Left hindlimb (tissue), 1 donor: ENCODE measurements at regions not wholly inside any gene's neighbourhood (a gene's known extent, or its start where the extent isn't known, plus 50 kb on each side); places are given as distances from the start of the nearest gene placed in this dataset.
A peak's percentile ranks its signal among the peaks of the same experiment; 100 is the strongest.

ENCODE experiments used
- DNase-seq: peaks from one replicate; pipeline ENCODE4 v3.0.0-alpha.2; 2018

GRCh38 chr3:64988188-64988587 lies 300.4 kb upstream of the ADAMTS9 start:
- DNase-seq, result no peak

- DNase-seq, result no peak
These were observed 299.9 kb upstream of the ADAMTS9 start for GRCh38 chr3:64987726-64988125.

GRCh38 chr3:64985072-64985471 lies 297.3 kb upstream of the ADAMTS9 start:
- DNase-seq, result no peak

- no peak for DNase-seq
These were observed 296.0 kb upstream of the ADAMTS9 start for GRCh38 chr3:64983583-64984359.

- no peak for DNase-seq
These were observed 289.7 kb upstream of the ADAMTS9 start for GRCh38 chr3:64977308-64978100.

- DNase-seq, result no peak
These were observed 288.7 kb upstream of the ADAMTS9 start for GRCh38 chr3:64976456-64976855.

GRCh38 chr3:64975147-64975546 lies 287.3 kb upstream of the ADAMTS9 start:
- DNase-seq, result no peak

- DNase-seq, result no peak
These were observed 286.6 kb upstream of the ADAMTS9 start for GRCh38 chr3:64974401-64974800.

- DNase-seq, result no peak
These were observed 285.0 kb upstream of the ADAMTS9 start for GRCh38 chr3:64972793-64973192.

- DNase-seq, result no peak
These were observed 283.8 kb upstream of the ADAMTS9 start for GRCh38 chr3:64971602-64972001.

GRCh38 chr3:64970634-64971033 lies 282.8 kb upstream of the ADAMTS9 start:
- no peak for DNase-seq

- no peak for DNase-seq
These were observed 273.5 kb upstream of the ADAMTS9 start for GRCh38 chr3:64961301-64961700.

- peak; percentile 57 for DNase-seq
These were observed 270.5 kb upstream of the ADAMTS9 start for GRCh38 chr3:64958199-64958843.

- DNase-seq, result no peak
These were observed 269.8 kb upstream of the ADAMTS9 start for GRCh38 chr3:64957408-64958198.

GRCh38 chr3:64956711-64957325 lies 269.0 kb upstream of the ADAMTS9 start:
- DNase-seq, result no peak

GRCh38 chr3:64954995-64955636 lies 267.3 kb upstream of the ADAMTS9 start:
- DNase-seq, result peak; percentile 56

- DNase-seq, result peak; percentile 82
These were observed 257.4 kb upstream of the ADAMTS9 start for GRCh38 chr3:64945171-64945729.

GRCh38 chr3:64943866-64944265 lies 256.1 kb upstream of the ADAMTS9 start:
- no peak for DNase-seq

- DNase-seq, result peak; percentile 52
These were observed 253.0 kb upstream of the ADAMTS9 start for GRCh38 chr3:64940596-64941348.

GRCh38 chr3:64939747-64940450 lies 252.1 kb upstream of the ADAMTS9 start:
- DNase-seq, result no peak
